Transverse colon (tissue), 4 donors: ENCODE measurements at regions not wholly inside any gene's neighbourhood (a gene's known extent, or its start where the extent isn't known, plus 50 kb on each side); places are given as distances from the start of the nearest gene placed in this dataset.

Experiments
- POLR2A ChIP-seq: fragments of 450-650 bp; IDR thresholded peaks from one replicate; pipeline ENCODE4 v1.6.1; 2016; ENCODE audit warnings: antibody characterized with exemption, mild to moderate bottlenecking, moderate library complexity
- POLR2AphosphoS5 ChIP-seq, 3 donors: sonication (generic); formaldehyde crosslinking; IDR thresholded peaks; one replicate each; pipeline ENCODE4 v1.6.1; 2016; ENCODE audit warnings: antibody characterized with exemption in 3 of 3
- TF ChIP-seq, protein P1 (sequence below), 5 experiments: fragments of 200-600 bp in 3 of 5; fragments of 450-650 bp in 2 of 5; sonication (generic) in 3 of 5; IDR thresholded peaks; 1 replicate in 2 of 5; 2 replicates in 3 of 5; pipeline ENCODE4 v1.5.1; 2016 to 2017; ENCODE audit warnings: antibody characterized with exemption in 5 of 5, inconsistent platforms in 3 of 5, mild to moderate bottlenecking in 2 of 5, moderate library complexity in 1 of 5

GRCh38 chr20:39944861-39945260 lies 744.2 kb downstream of the MAFB start:
- TF ChIP-seq, protein P1, sequence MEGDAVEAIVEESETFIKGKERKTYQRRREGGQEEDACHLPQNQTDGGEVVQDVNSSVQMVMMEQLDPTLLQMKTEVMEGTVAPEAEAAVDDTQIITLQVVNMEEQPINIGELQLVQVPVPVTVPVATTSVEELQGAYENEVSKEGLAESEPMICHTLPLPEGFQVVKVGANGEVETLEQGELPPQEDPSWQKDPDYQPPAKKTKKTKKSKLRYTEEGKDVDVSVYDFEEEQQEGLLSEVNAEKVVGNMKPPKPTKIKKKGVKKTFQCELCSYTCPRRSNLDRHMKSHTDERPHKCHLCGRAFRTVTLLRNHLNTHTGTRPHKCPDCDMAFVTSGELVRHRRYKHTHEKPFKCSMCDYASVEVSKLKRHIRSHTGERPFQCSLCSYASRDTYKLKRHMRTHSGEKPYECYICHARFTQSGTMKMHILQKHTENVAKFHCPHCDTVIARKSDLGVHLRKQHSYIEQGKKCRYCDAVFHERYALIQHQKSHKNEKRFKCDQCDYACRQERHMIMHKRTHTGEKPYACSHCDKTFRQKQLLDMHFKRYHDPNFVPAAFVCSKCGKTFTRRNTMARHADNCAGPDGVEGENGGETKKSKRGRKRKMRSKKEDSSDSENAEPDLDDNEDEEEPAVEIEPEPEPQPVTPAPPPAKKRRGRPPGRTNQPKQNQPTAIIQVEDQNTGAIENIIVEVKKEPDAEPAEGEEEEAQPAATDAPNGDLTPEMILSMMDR (IDR thresholded peaks at IDR 0.05), result no peak
- TF ChIP-seq POLR2A (no peak), POLR2AphosphoS5 (IDR thresholded peaks at IDR 0.05) (no peak)
